Stimulated activated naive B cell treated with anti-CD40 and anti-IgM and Interleukin-4, amounts not matched to agents 10 μg/mL and 1 μg/mL and 100 μg/mL, for 72 hours (primary cell): ENCODE measurements at regions not wholly inside any gene's neighbourhood (a gene's known extent, or its start where the extent isn't known, plus 50 kb on each side); places are given as distances from the start of the nearest gene placed in this dataset.

Source experiments
- ATAC-seq, 2 donors: fragments of 150-1000 bp; cut with Tn5 transposase; replicated peaks; 2 replicates each; pipeline ENCODE4 v1.10.0; 2021; ENCODE audit warnings: moderate library complexity in 1 of 2
- DNase-seq: peaks from one replicate; pipeline ENCODE4 v3.0.0; 2021
- H3K27ac Mint-ChIP-seq: one replicate; pipeline ENCODE4 v1.8.0; 2022; ENCODE audit warnings: mild to moderate bottlenecking, mixed read lengths
- H3K27me3 Mint-ChIP-seq, 2 donors: one replicate each; pipeline ENCODE4 v1.8.0; 2022; ENCODE audit warnings: mixed read lengths in 2 of 2
- H3K36me3 Mint-ChIP-seq, 2 donors: one replicate each; pipeline ENCODE4 v1.8.0; 2022; ENCODE audit warnings: mixed read lengths in 2 of 2, mild to moderate bottlenecking in 1 of 2
- H3K4me1 Mint-ChIP-seq, 2 donors: one replicate each; pipeline ENCODE4 v1.8.0; 2022; ENCODE audit warnings: mixed read lengths in 2 of 2, mild to moderate bottlenecking in 1 of 2
- H3K4me3 Mint-ChIP-seq, 2 donors: one replicate each; pipeline ENCODE4 v1.8.0; 2022; ENCODE audit warnings: mild to moderate bottlenecking in 2 of 2, mixed read lengths in 2 of 2, moderate library complexity in 1 of 2
- H3K9me3 Mint-ChIP-seq, 2 donors: one replicate each; pipeline ENCODE4 v1.8.0; 2022; ENCODE audit warnings: mixed read lengths in 2 of 2, mild to moderate bottlenecking in 1 of 2

DNA sequence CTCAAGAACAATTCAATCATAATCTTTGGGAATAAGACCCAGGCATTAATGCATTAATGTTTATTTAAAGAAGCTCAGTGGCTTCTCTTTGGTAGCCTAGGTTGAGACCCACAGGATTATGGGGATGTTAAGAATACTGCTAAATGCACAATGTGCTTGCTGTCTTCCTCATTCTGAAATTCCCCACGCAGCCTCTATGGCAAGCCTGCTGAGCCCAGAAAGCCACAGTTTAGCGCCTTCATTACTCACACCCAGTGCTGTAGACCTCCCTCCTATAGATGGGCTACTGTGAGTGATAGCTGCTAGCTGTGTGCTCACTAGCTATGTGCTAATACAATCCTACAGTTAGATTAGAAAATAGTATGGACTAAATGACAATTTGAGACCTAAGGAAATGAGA lies 90.6 kb downstream of the TNFSF13B start:
- DNase-seq: no peak
- no peaks in the 10 kb centered on the region for H3K4me1 Mint-ChIP-seq

DNA sequence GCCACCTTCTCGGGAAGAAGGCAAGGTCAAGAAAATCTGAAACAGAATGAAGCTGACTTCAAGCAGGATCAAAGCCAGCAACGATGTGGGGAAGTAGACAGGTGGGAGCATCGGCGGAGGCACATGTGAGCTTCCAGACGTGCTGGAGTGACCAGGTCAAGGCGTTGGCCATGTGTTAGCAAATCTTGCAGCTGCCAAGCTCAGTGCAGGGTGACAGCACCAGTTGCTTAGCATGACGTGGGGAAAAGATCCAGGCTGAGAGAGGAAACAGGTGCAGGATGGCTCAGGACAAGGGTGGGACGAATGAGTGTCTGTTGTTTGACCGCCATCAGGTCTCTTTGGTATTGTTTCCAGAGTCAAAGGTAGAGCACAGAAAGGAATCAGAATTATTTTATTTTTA lies 92.3 kb downstream of the TNFSF13B start:
- no peak for DNase-seq
- ATAC-seq: no peak
- H3K27me3 Mint-ChIP-seq: peaks cover 5 to 9% of the 10 kb centered on the region in 2 donors
- no peaks in the 10 kb centered on the region for H3K9me3 Mint-ChIP-seq
- no peak overlapping the region for H3K4me3 Mint-ChIP-seq
- H3K36me3 Mint-ChIP-seq: no peaks in the 10 kb centered on the region
- H3K4me1 Mint-ChIP-seq: no peaks in the 10 kb centered on the region
- no peak overlapping the region for H3K27ac Mint-ChIP-seq

More for the DNA sequence above, 90.6 kb downstream of the TNFSF13B start:
- Mint-ChIP-seq H3K4me3 (no peak overlapping the region), H3K9me3 (no peaks in the 10 kb centered on the region), H3K27ac (no peak overlapping the region), H3K36me3 (no peaks in the 10 kb centered on the region), H3K27me3 (peaks cover 7 to 9% of the 10 kb centered on the region in 2 donors)
- ATAC-seq: no peak

DNA sequence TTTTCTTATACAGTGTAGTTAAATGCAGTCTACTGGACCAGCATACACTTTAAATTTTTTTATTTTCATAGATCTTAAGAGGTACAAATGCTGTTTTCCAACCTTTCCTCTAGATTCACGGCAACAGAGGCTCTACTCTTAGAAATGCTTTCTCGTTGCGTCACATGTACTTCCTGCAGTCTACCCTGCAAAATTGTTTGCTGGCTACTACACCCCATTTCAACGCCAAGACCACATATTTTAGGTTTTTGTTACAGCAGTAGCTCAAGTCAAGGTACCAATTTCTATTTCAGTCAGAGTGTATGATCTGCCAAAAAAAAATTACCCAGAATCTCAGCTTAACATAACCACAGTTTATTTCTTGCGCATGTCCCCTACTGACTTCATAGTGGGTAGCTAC lies 94.1 kb downstream of the TNFSF13B start:
- Mint-ChIP-seq H3K27ac (no peak overlapping the region), H3K27me3 (peaks cover 5 to 9% of the 10 kb centered on the region in 2 donors), H3K4me1 (no peaks in the 10 kb centered on the region), H3K9me3 (peaks cover 2% of the 10 kb centered on the region in 2 donors), H3K36me3 (no peaks in the 10 kb centered on the region), H3K4me3 (no peak overlapping the region)
- no peak for ATAC-seq
- DNase-seq: no peak

DNA sequence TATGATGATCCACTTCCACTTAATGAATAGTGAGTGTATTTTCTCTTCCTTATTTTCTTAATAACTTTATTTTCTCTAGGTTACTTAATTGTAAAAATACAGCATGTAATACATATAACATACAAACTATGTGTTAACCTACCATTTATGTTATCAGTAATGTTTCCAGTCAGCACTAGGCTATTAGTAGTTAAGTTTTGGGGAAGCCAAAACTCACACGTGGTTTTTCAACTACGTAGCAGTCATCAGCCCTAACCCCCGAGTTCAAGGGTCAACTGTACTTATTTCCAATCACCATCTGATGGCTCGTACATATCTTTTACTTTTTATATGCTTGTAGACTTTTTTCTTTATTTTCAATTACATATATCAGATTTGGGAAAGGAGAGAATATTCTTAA lies 95.7 kb downstream of the TNFSF13B start:
- Mint-ChIP-seq H3K4me1 (no peaks in the 10 kb centered on the region), H3K4me3 (no peak overlapping the region), H3K36me3 (no peaks in the 10 kb centered on the region), H3K9me3 (peaks cover 3 to 5% of the 10 kb centered on the region in 2 donors), H3K27me3 (peaks cover 5% of the 10 kb centered on the region in 2 donors), H3K27ac (no peak overlapping the region)
- ATAC-seq (no peak), DNase-seq (no peak)

DNA sequence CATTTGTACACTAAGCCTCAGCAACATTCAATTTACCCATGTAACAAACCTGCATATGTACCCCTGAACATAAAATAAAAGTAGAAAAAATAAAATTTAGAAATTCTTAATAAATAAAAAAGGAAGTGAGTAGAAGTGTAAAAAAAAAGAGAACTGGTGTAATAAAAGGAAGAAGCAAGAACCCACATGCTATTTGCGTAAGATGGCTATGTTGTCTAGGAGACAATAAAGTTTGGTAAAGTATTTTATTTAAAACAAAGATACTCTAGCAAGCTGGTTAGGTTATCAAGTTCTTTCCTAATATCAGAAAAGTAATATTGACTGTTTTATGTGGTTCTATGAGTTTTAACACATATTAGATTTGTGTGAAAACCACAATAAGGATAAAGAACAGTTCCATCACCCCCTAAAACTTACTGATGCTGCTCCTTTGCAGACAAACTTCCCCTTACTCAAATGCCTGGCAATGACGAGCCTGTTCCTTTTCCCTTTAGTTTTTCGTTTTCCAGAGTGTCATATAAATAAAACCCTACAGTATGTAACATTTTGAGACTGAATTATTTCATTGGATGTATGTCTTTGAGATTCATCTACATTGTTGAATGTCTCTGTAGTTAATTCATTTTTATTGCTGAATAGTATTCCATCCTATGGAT lies 98.9 kb downstream of the TNFSF13B start:
- Mint-ChIP-seq H3K36me3 (no peaks in the 10 kb centered on the region), H3K4me3 (no peak overlapping the region), H3K27me3 (peaks cover 0 to 5% of the 10 kb centered on the region in 2 donors), H3K27ac (no peak overlapping the region), H3K9me3 (peaks cover 5% of the 10 kb centered on the region in 2 donors), H3K4me1 (no peaks in the 10 kb centered on the region)
- DNase-seq (no peak), ATAC-seq (no peak)

DNA sequence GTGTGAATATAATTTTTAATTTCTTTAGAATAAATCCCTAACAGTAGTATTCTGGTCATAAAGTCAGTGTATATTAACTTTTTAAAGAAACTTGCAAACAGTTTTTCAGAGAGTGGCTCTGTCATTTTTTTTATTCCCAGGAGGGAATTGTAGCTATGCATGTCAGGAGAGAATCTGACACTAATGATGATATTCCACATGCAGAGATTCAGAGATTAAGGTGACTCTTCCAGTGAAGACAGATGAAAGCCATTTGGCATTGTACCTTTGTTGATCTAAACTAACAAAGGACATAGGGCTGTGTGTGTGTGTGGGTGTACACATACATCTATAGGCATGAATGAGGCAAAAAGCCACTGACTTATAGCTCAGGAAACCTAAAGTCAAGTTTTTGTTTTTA lies 99.9 kb downstream of the TNFSF13B start:
- ATAC-seq (no peak), DNase-seq (no peak)
- H3K4me3 Mint-ChIP-seq: no peak overlapping the region
- H3K27me3 Mint-ChIP-seq: no peaks in the 10 kb centered on the region
- no peaks in the 10 kb centered on the region for H3K36me3 Mint-ChIP-seq
- peaks cover 5% of the 10 kb centered on the region in 2 donors for H3K9me3 Mint-ChIP-seq
- no peak overlapping the region for H3K27ac Mint-ChIP-seq
- no peaks in the 10 kb centered on the region for H3K4me1 Mint-ChIP-seq

DNA sequence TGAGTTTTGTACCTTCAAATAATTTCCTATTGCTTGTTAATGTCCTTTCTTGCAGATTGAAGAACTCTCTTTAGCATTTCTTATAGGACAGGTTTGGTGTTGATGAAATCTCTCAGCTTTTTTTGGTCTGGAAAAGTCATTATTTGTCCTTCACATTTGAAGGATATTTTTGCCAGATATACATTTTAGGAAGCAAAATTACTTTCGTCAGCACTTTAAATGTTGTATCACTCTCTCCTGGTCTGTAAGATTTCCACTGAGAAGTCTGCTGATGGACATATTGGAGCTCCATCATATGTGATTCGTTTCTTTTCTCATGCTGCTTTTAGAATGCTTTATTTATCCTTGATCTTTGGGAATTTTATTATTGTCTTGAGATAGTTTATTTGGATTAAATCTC lies 105.5 kb downstream of the TNFSF13B start:
- no peak overlapping the region for H3K4me3 Mint-ChIP-seq
- no peak for ATAC-seq
- peaks cover 0 to 7% of the 10 kb centered on the region in 2 donors for H3K27me3 Mint-ChIP-seq
- no peak for DNase-seq
- H3K4me1 Mint-ChIP-seq: no peaks in the 10 kb centered on the region
- no peak overlapping the region for H3K27ac Mint-ChIP-seq
- no peaks in the 10 kb centered on the region for H3K36me3 Mint-ChIP-seq
- H3K9me3 Mint-ChIP-seq: peaks cover 0 to 5% of the 10 kb centered on the region in 2 donors

DNA sequence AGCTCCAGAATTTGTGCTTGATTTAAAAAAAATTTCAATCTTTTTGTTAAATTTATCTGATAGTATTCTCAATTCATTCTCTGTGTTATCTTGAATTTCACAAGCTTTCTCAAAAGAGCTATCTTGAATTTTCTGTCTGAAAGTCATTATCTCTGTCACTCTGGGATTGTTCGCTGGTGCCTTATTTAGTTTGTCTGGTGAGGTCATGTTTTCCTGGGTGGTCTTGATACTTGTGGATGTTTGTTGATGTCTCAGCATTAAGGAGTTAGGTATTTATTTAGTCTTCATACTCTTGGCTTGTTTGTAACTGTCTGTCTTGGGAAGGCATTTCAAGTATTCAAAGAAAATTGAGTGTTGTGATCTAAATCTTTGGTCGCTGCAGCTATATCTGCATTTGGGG lies 106.3 kb downstream of the TNFSF13B start:
- Mint-ChIP-seq H3K36me3 (no peaks in the 10 kb centered on the region), H3K4me1 (no peaks in the 10 kb centered on the region), H3K27me3 (peaks cover 0 to 7% of the 10 kb centered on the region in 2 donors), H3K4me3 (no peak overlapping the region), H3K9me3 (peaks cover 0 to 5% of the 10 kb centered on the region in 2 donors), H3K27ac (no peak overlapping the region)
- DNase-seq (no peak), ATAC-seq (no peak)

DNA sequence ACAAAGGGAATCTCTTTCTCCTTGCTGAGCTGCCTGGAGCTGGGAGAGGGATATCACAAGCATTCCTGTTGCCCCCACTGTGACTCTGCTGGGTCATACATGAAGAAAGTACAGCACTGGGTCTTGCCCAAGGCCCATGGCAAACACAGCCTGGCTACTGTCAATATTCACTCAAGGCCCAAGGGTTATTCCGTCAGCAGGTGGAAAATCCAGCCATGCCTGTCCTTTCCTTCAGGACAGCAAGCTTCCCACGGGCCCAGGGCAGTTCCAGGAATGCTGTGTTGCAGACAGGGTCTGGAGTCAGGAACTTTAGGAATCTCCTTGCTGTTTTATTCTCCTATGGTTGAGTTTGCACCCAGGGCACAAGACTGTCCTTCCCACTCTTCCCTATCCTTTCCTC lies 106.8 kb downstream of the TNFSF13B start:
- Mint-ChIP-seq H3K27ac (no peak overlapping the region), H3K4me1 (no peaks in the 10 kb centered on the region), H3K9me3 (peaks cover 0 to 5% of the 10 kb centered on the region in 2 donors), H3K36me3 (no peaks in the 10 kb centered on the region), H3K27me3 (peaks cover 0 to 7% of the 10 kb centered on the region in 2 donors), H3K4me3 (no peak overlapping the region)
- no peak for ATAC-seq
- no peak for DNase-seq

DNA sequence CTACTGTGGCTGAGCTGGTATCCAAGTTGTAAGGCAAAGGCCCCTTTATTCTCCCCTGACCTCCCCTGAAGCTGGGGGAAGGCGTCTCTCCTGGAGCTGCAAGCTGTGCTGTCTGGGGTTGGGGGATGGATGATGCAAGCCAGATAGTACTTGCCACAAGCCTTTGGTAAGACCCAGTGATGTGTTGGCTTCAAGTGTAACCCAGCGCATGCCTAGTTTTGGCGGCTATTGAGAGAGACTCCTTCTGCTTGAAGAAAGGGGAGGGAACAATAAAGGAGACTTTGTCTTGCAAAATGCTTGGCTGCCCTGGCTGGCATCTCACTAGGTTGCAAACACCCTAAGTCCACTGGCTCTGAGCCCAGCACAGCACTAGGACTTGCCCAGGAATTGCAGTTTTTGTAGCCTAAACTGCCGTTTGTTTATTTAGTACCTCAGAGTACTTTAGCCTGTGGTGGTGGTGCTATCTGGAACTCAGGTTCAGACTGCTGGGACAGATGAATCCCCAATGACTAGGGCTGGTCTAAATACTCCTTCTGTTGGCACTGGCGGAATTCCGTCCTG lies 108.2 kb downstream of the TNFSF13B start:
- ATAC-seq (no peak), DNase-seq (no peak)
- Mint-ChIP-seq H3K27me3 (peaks cover 0 to 7% of the 10 kb centered on the region in 2 donors), H3K36me3 (no peaks in the 10 kb centered on the region), H3K4me3 (no peak overlapping the region), H3K9me3 (peaks cover 0 to 4% of the 10 kb centered on the region in 2 donors), H3K4me1 (no peaks in the 10 kb centered on the region), H3K27ac (no peak overlapping the region)

DNA sequence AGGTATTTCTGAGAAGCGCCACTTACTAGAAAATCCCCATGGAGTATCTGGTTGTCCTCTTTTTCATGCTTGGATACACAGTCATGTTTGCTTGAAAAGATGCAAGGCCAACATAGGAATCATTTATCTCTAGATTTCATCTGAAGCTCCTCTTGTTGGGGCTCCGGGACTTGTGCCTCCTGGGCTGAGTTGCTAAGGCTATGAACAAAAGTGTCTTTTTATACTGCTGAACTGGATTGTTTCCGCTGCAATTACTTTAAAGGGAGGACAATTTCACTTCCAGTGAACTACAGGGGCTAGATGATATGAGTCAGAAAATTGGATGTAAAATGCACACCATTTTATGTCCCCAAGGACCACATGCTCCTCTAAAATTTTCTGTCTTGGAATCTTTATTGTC lies 114.1 kb downstream of the TNFSF13B start:
- no peak for DNase-seq
- no peak for ATAC-seq
- H3K27me3 Mint-ChIP-seq: no peaks in the 10 kb centered on the region

DNA sequence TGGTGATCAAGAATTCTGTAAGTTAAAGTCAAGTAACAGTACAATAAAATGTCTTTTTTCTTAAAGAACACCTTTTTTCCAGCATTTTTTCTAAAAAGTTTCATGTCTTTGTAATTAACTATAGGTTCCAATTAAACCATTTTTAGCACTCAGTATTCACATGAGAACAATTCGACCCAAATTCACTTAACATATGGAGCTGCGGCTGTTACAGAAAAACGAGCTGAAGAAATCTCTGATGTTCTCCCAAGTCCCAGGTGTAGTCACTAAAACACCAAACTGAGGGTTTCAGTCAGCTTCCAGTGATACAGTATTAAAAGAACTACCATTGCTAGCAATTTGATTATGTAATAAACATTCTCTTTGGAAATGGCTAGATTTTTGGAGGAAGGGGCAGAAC lies 117.6 kb downstream of the TNFSF13B start:
- no peaks in the 10 kb centered on the region for H3K36me3 Mint-ChIP-seq
- H3K9me3 Mint-ChIP-seq: no peaks in the 10 kb centered on the region
- H3K4me3 Mint-ChIP-seq: no peak overlapping the region
- H3K27me3 Mint-ChIP-seq: no peaks in the 10 kb centered on the region
- no peaks in the 10 kb centered on the region for H3K4me1 Mint-ChIP-seq
- no peak for DNase-seq
- no peak for ATAC-seq
- no peak overlapping the region for H3K27ac Mint-ChIP-seq

More for the DNA sequence above, 114.1 kb downstream of the TNFSF13B start:
- Mint-ChIP-seq H3K9me3 (peaks cover 0 to 4% of the 10 kb centered on the region in 2 donors), H3K4me3 (no peak overlapping the region), H3K36me3 (no peaks in the 10 kb centered on the region), H3K4me1 (no peaks in the 10 kb centered on the region), H3K27ac (no peak overlapping the region)

DNA sequence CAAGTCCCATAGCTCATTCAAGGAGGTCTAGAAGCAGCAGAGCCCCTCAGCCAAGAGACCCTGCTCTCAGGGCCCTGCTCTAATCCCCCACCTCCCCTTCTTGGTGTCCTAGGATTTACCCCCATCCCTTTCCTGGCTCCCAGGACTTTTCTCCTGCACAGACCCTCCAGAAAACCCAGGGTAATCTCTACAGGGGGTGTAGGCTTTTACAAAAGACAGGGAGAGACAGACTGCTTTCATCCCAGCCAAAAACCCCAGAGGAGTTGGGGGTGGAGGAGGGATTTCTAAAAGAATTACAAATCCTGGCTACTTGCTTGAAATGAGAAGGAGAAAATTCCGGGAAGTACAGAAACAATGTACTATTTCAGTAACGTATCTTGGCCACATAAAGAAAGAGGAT lies 133.3 kb downstream of the TNFSF13B start:
- Mint-ChIP-seq H3K4me3 (no peak overlapping the region), H3K9me3 (peaks cover 0 to 1% of the 10 kb centered on the region in 2 donors), H3K27ac (no peak overlapping the region), H3K36me3 (no peaks in the 10 kb centered on the region), H3K4me1 (no peaks in the 10 kb centered on the region), H3K27me3 (no peaks in the 10 kb centered on the region)
- no peak for DNase-seq
- no peak for ATAC-seq

DNA sequence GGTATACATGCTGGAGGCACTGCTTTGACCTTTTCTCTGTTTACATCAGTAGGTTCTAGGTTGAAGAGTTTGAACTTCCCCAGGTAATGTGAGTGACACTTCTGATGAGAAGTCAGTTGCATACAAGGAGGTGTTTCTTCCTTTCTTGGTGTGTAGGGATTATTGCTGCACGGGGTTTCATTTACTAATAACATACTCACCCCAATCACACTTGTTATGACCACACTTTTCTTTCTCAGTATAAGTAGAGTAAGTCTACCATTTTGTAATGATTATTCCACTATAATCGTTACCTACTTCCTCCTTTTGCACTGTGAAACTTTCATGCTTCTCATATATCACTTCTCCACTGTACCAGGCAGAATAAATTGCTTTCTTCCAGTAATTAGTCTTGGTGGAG lies 138.0 kb downstream of the TNFSF13B start:
- Mint-ChIP-seq H3K4me1 (no peaks in the 10 kb centered on the region), H3K27me3 (no peaks in the 10 kb centered on the region), H3K9me3 (peaks cover 0 to 2% of the 10 kb centered on the region in 2 donors), H3K36me3 (no peaks in the 10 kb centered on the region), H3K4me3 (no peak overlapping the region), H3K27ac (no peak overlapping the region)
- peak in 1 of 2 donors; percentile 82 for ATAC-seq
- no peak for DNase-seq

DNA sequence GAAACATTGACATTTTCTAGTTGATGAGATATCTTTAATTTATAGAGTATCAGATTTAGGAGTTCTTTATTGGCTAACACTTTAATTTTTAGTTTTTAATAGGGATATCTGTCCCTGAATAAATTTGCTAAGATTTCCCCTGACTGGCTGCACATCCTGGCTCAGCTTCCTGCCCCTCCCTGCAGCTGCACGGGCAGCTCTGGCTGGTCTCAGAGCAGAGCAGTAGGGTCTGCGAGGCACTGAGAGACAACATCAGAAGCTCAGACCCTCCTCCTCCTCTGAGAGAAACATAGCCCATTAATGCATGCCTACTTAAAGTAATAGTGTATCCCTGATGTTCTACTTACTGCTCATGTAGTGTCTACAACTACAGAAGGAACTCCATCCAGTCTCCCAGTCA lies 139.2 kb downstream of the TNFSF13B start:
- H3K36me3 Mint-ChIP-seq: no peaks in the 10 kb centered on the region
- no peaks in the 10 kb centered on the region for H3K4me1 Mint-ChIP-seq
- ATAC-seq (no peak), DNase-seq (no peak)
- H3K4me3 Mint-ChIP-seq: no peak overlapping the region
- no peaks in the 10 kb centered on the region for H3K27me3 Mint-ChIP-seq
- H3K9me3 Mint-ChIP-seq: peaks cover 3 to 4% of the 10 kb centered on the region in 2 donors
- no peak overlapping the region for H3K27ac Mint-ChIP-seq
